Esophagus squamous epithelium (tissue), 5 donors: ENCODE measurements at regions not wholly inside any gene's neighbourhood (a gene's known extent, or its start where the extent isn't known, plus 50 kb on each side); places are given as distances from the start of the nearest gene placed in this dataset.

Source experiments
- DNase-seq: peaks from one replicate; lab custom pipeline; 2025; lab: John Stamatoyannopoulos, UW
- H3K27ac ChIP-seq, 4 donors: fragments of 200-600 bp; sonication (generic); one replicate each; pipeline ENCODE4 v1.5.1; 2016 to 2019; ENCODE audit warnings: mild to moderate bottlenecking in 1 of 4
- H3K27me3 ChIP-seq, 4 donors: fragments of 200-600 bp; sonication (generic); 1 replicate in 3 of 4; 2 replicates in 1 of 4; pipeline versions ENCODE4 v1.5.1 to v1.6.0; 2017 to 2021; ENCODE audit warnings: antibody characterized with exemption in 1 of 4
- H3K36me3 ChIP-seq, 3 donors: fragments of 200-600 bp; sonication (generic); one replicate each; pipeline ENCODE4 v1.5.1; 2016 to 2019
- H3K4me1 ChIP-seq, 3 donors: fragments of 200-600 bp; sonication (generic); one replicate each; pipeline ENCODE4 v1.5.1; 2017 to 2019
- H3K4me3 ChIP-seq, 4 donors: fragments of 200-600 bp; sonication (generic); 1 replicate in 3 of 4; 2 replicates in 1 of 4; pipeline ENCODE4 v1.5.1; 2016 to 2019; ENCODE audit warnings: mild to moderate bottlenecking in 2 of 4, moderate library complexity in 1 of 4
- H3K9me3 ChIP-seq, 3 donors: fragments of 200-600 bp; sonication (generic); one replicate each; pipeline ENCODE4 v1.5.1; 2016 to 2019
- CTCF ChIP-seq, 6 experiments: fragments of 450-650 bp in 4 of 6; fragments of 200-600 bp in 2 of 6; sonication (generic) in 2 of 6; IDR thresholded peaks; one replicate each; pipeline ENCODE4 v1.5.1; 2016 to 2019; ENCODE audit warnings: antibody characterized with exemption in 6 of 6, mild to moderate bottlenecking in 4 of 6, moderate library complexity in 4 of 6
- POLR2A ChIP-seq, 4 donors: fragments of 450-650 bp; IDR thresholded peaks; one replicate each; pipeline ENCODE4 v1.6.1; 2017; ENCODE audit warnings: antibody characterized with exemption in 4 of 4, mild to moderate bottlenecking in 4 of 4, moderate library complexity in 3 of 4
- WGBS, 2 donors: methylation state at CpG; one replicate each; pipeline ENCODE4 v1.1.5; 2018; 5-methylcytosine and 5-hydroxymethylcytosine counted together
- intact Hi-C: fragments of 100-400 bp; cut with DNase I; formaldehyde crosslinking; loops from one replicate; pipeline ENCODE4 v1.15.0; 2022
- donor health status: DM: yes; HTN: yes; CAD: no.

- no peak for DNase-seq
- H3K27me3 ChIP-seq, result no peaks in the 10 kb centered on the region
- no peak overlapping the region for H3K27ac ChIP-seq
- TF ChIP-seq CTCF (IDR thresholded peaks at IDR 0.05) (no peak), POLR2A (IDR thresholded peaks at IDR 0.05) (no peak)
- no peak overlapping the region for H3K4me3 ChIP-seq
- H3K36me3 ChIP-seq, result no peaks in the 10 kb centered on the region
- intact Hi-C loops, result no loop called here
- H3K4me1 ChIP-seq, result peaks cover 0 to 11% (median 0%) of the 10 kb centered on the region in 3 donors
- no peaks in the 10 kb centered on the region for H3K9me3 ChIP-seq
Measured at GRCh38 chr13:74074723-74075122, 59.5 kb downstream of the KLF12 start.

- TF ChIP-seq CTCF (IDR thresholded peaks at IDR 0.05), result no peak
- no peak for TF ChIP-seq POLR2A (IDR thresholded peaks at IDR 0.05)
- Histone ChIP-seq H3K27me3 (no peaks in the 10 kb centered on the region), H3K27ac (no peak overlapping the region), H3K36me3 (no peaks in the 10 kb centered on the region), H3K9me3 (no peaks in the 10 kb centered on the region), H3K4me1 (peaks cover 0 to 11% (median 0%) of the 10 kb centered on the region in 3 donors), H3K4me3 (no peak overlapping the region)
- 88 to 91% methylated on average over 1 of the region's 1 CpG for WGBS, 2 donors
- intact Hi-C loops, result no loop called here
- no peak for DNase-seq
Measured at GRCh38 chr13:74073274-74073673, 60.9 kb downstream of the KLF12 start.

GRCh38 chr13:74070513-74070912 lies 63.7 kb downstream of the KLF12 start:
- H3K4me1 ChIP-seq, result peaks cover 0 to 16% (median 0%) of the 10 kb centered on the region in 3 donors
- H3K4me3 ChIP-seq, result no peak overlapping the region
- intact Hi-C loops, result no loop called here
- DNase-seq, result no peak
- no peak for TF ChIP-seq CTCF (IDR thresholded peaks at IDR 0.05)
- no peak for TF ChIP-seq POLR2A (IDR thresholded peaks at IDR 0.05)
- H3K27me3 ChIP-seq, result no peaks in the 10 kb centered on the region
- no peak overlapping the region for H3K27ac ChIP-seq
- no peaks in the 10 kb centered on the region for H3K36me3 ChIP-seq
- no peaks in the 10 kb centered on the region for H3K9me3 ChIP-seq
- 100% methylated on average over 1 of the region's 1 CpG for WGBS, 2 donors

DNA sequence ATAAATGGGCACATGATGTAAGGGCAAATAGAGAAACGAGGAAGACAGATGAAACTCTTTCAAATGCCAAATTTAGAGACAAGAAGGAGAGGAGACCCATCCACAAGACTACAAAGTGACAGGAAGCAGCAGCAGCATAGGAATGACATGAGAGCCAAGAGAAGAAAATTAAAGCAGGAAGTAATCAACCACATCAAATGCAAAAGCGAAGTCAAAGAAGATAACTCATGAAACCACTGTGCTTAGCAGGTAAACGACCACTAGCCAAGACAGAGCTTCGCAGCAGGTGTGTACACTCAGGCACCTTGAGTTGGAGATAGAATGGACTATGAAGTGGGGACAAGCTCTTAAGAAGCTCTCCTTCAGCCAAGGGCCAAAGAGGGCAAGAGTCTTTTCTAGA lies 64.1 kb downstream of the KLF12 start:
- DNase-seq, result no peak
- 51 to 58% methylated on average over 4 of the region's 4 CpGs for WGBS, 2 donors

GRCh38 chr13:74068471-74068870 lies 65.7 kb downstream of the KLF12 start:
- DNase-seq, result no peak
- Histone ChIP-seq H3K9me3 (no peaks in the 10 kb centered on the region), H3K27ac (no peak overlapping the region), H3K27me3 (no peaks in the 10 kb centered on the region), H3K4me1 (peaks cover 0 to 14% (median 0%) of the 10 kb centered on the region in 3 donors), H3K4me3 (no peak overlapping the region), H3K36me3 (no peaks in the 10 kb centered on the region)
- intact Hi-C loops, result no loop called here
- TF ChIP-seq POLR2A (IDR thresholded peaks at IDR 0.05) (no peak), CTCF (IDR thresholded peaks at IDR 0.05) (no peak)
- WGBS, 2 donors, result 85 to 90% methylated on average over 7 of the region's 7 CpGs

More for the DNA sequence above, 64.1 kb downstream of the KLF12 start:
- Histone ChIP-seq H3K27ac (no peak overlapping the region), H3K36me3 (no peaks in the 10 kb centered on the region), H3K27me3 (no peaks in the 10 kb centered on the region), H3K9me3 (no peaks in the 10 kb centered on the region), H3K4me1 (peaks cover 0 to 11% (median 0%) of the 10 kb centered on the region in 3 donors), H3K4me3 (no peak overlapping the region)
- no peak for TF ChIP-seq POLR2A (IDR thresholded peaks at IDR 0.05)
- no peak for TF ChIP-seq CTCF (IDR thresholded peaks at IDR 0.05)
- intact Hi-C loops, result no loop called here
